ENCODE measurements at regions not wholly inside any gene's neighbourhood (a gene's known extent, or its start where the extent isn't known, plus 50 kb on each side); places are given as distances from the start of the nearest gene placed in this dataset.

GRCh38 chr21:36602735-36603134 is 96.2 kb upstream of the SIM2 start:
- TF ChIP-seq CTCF (IDR thresholded peaks at IDR 0.05; ENCODE audit: low read depth, low read length, missing control alignments) = no peak
- in situ Hi-C loops (cut with HindIII; ENCODE audit: low sequenced_read_pairs) = no loop called here
- no peak for DNase-seq (ENCODE audit: low read depth)
- no peak overlapping the region for H3K4me3 ChIP-seq (ENCODE audit: low read depth, low read length)

- in situ Hi-C loops (cut with HindIII; ENCODE audit: low sequenced_read_pairs) = no loop called here
- no peak for DNase-seq (ENCODE audit: low read depth)
- no peak overlapping the region for H3K4me3 ChIP-seq (ENCODE audit: low read depth, low read length)
- no peak for TF ChIP-seq CTCF (IDR thresholded peaks at IDR 0.05; ENCODE audit: low read depth, low read length, missing control alignments)
These were observed 95.7 kb upstream of the SIM2 start for GRCh38 chr21:36603221-36603620.

- no peak overlapping the region for H3K4me3 ChIP-seq (ENCODE audit: low read depth, low read length)
- DNase-seq (ENCODE audit: low read depth) = no peak
- in situ Hi-C loops (cut with HindIII; ENCODE audit: low sequenced_read_pairs) = no loop called here
- TF ChIP-seq CTCF (IDR thresholded peaks at IDR 0.05; ENCODE audit: low read depth, low read length, missing control alignments) = no peak
These were observed 93.5 kb upstream of the SIM2 start for GRCh38 chr21:36605426-36605825.

- in situ Hi-C loops (cut with HindIII; ENCODE audit: low sequenced_read_pairs) = no loop called here
- TF ChIP-seq CTCF (IDR thresholded peaks at IDR 0.05; ENCODE audit: low read depth, low read length, missing control alignments) = no peak
- H3K4me3 ChIP-seq (ENCODE audit: low read depth, low read length) = no peak overlapping the region
- DNase-seq (ENCODE audit: low read depth) = no peak
These were observed 92.5 kb upstream of the SIM2 start for GRCh38 chr21:36606287-36606982.

GRCh38 chr21:36606983-36607325 is 92.0 kb upstream of the SIM2 start:
- TF ChIP-seq CTCF (IDR thresholded peaks at IDR 0.05; ENCODE audit: low read depth, low read length, missing control alignments) = no peak
- DNase-seq (ENCODE audit: low read depth) = no peak
- in situ Hi-C loops (cut with HindIII; ENCODE audit: low sequenced_read_pairs) = no loop called here

GRCh38 chr21:36608041-36608896 is 90.6 kb upstream of the SIM2 start:
- DNase-seq (ENCODE audit: low read depth) = no peak
- TF ChIP-seq CTCF (IDR thresholded peaks at IDR 0.05; ENCODE audit: low read depth, low read length, missing control alignments) = no peak
- in situ Hi-C loops (cut with HindIII; ENCODE audit: low sequenced_read_pairs) = no loop called here
- no peak overlapping the region for H3K4me3 ChIP-seq (ENCODE audit: low read depth, low read length)

More at GRCh38 chr21:36606983-36607325, 92.0 kb upstream of the SIM2 start:
- H3K4me3 ChIP-seq (ENCODE audit: low read depth, low read length) = no peak overlapping the region
